ENCODE measurements at regions not wholly inside any gene's neighbourhood (a gene's known extent, or its start where the extent isn't known, plus 50 kb on each side); places are given as distances from the start of the nearest gene placed in this dataset.

- TF ChIP-seq YY1 (IDR thresholded peaks at IDR 0.05; ENCODE audit: insufficient read depth, insufficient read length) (no peak), SUZ12 (IDR thresholded peaks at IDR 0.05; ENCODE audit: extremely low read depth, insufficient read depth, insufficient read length) (no peak), ZNF274 (IDR thresholded peaks at IDR 0.05; ENCODE audit: low read depth, low read length) (no peak)
These were observed 314.4 kb upstream of the NPSR1 start for GRCh38 chr7:34343667-34344066.
